D721Med (cell line): ENCODE measurements at regions not wholly inside any gene's neighbourhood (a gene's known extent, or its start where the extent isn't known, plus 50 kb on each side); places are given as distances from the start of the nearest gene placed in this dataset.

Source experiments
- DNase-seq: peaks from one replicate; pipeline ENCODE4 v3.0.0; 2011; ENCODE audit warnings: low spot score; ENCODE audit not compliant: insufficient read length
- FAIRE-seq: peaks from 2 replicates; lab custom pipeline; 2011; peaks lifted over from hg19 to GRCh38; lab: Jason Lieb, UNC
- CTCF ChIP-seq: IDR thresholded peaks from 2 replicates; pipeline ENCODE4 v1.5.1; 2012; ENCODE audit warnings: mild to moderate bottlenecking, control low read depth; ENCODE audit not compliant: insufficient read depth; ENCODE audit errors: missing control alignments

GRCh38 chr4:127352220-127353113 lies 280.3 kb upstream of the INTU start:
- DNase-seq (no peak), FAIRE-seq (no peak)
- no peak for TF ChIP-seq CTCF

GRCh38 chr4:127355743-127356142 lies 277.0 kb upstream of the INTU start:
- DNase-seq: no peak
- no peak for TF ChIP-seq CTCF
- no peak for FAIRE-seq

- no peak for TF ChIP-seq CTCF
- DNase-seq: no peak
- FAIRE-seq: no peak
Measured at GRCh38 chr4:127357765-127358164, 275.0 kb upstream of the INTU start.

- DNase-seq (no peak), FAIRE-seq (no peak)
- no peak for TF ChIP-seq CTCF
Measured at GRCh38 chr4:127362686-127363085, 270.1 kb upstream of the INTU start.

- DNase-seq (no peak), FAIRE-seq (no peak)
- TF ChIP-seq CTCF: no peak
Measured at GRCh38 chr4:127364397-127364796, 268.4 kb upstream of the INTU start.

- DNase-seq (no peak), FAIRE-seq (no peak)
- no peak for TF ChIP-seq CTCF
Measured at GRCh38 chr4:127364911-127365310, 267.8 kb upstream of the INTU start.

- no peak for TF ChIP-seq CTCF
- FAIRE-seq (no peak), DNase-seq (no peak)
Measured at GRCh38 chr4:127370604-127371003, 262.2 kb upstream of the INTU start.
